ENCODE measurements at regions not wholly inside any gene's neighbourhood (a gene's known extent, or its start where the extent isn't known, plus 50 kb on each side); places are given as distances from the start of the nearest gene placed in this dataset.

DNA sequence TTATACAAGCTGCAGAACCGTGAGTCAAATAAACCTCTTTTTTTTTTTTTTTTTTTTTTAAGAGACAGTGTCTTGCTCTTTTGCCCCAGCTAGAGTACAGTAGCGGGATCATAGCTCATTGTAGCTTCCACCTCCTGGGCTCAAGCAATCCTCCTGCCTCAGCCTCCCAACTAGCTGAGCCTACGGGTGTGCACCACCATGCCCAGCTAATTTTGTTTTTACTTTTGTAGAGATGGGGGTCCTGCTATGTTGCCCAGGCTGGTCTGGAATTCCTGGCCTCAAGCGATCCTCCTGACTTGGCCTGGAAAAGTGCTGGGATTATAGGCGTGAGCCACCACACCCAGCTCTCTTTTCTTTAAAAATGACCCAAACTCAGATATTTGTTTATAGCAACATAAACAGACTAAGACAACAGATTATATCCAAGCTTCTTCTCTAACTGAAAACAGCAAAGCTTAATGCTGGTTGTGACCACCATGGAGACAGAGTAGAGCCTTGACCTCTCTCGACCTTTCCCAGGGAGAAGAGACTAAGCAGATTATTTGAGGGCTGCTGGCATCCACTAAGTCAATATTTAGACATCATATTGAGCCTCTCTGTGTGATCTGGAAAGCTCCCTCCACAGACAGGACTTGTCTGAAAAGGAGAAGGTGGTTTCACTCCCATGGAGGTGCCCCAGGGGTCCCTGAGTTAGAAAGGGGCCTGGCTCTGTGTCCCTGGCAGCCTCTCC lies 150.0 kb downstream of the KCTD15 start:
- DNase-seq (ENCODE audit: low spot score) (no peak), FAIRE-seq (no peak)

DNA sequence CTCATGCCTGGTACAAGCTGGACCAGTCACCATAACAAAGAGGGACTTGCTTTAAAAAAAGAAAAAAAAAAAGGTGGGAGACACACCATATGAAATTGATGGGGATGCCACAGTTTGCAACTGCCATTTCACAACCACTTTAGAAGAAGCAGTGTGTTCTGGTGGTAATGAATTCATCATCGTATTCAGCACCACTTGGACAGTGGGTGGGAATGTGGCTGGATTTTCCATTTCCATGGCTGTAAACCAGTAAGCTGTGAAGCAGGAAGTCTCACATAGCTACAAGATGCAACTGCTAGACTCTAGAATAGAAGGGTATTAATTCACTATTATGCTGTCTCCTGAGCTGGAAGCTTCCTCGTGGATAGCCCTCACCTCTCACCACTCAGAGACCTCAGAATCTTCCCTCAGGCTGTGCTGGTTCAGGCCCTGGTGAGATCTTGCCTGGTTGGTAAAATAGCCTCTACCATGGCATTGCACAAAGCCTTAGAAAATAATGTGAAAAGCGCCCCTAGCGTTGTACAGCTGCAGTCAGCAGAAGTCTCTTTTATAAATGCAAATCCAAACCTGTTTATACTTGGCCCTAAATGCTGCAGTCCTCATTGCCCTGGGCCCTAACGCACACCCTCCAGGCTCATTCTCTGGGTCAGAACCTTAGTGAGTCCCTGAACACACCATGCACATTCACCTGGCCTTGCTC lies 150.7 kb downstream of the KCTD15 start:
- DNase-seq (ENCODE audit: low spot score) (no peak), FAIRE-seq (no peak)

DNA sequence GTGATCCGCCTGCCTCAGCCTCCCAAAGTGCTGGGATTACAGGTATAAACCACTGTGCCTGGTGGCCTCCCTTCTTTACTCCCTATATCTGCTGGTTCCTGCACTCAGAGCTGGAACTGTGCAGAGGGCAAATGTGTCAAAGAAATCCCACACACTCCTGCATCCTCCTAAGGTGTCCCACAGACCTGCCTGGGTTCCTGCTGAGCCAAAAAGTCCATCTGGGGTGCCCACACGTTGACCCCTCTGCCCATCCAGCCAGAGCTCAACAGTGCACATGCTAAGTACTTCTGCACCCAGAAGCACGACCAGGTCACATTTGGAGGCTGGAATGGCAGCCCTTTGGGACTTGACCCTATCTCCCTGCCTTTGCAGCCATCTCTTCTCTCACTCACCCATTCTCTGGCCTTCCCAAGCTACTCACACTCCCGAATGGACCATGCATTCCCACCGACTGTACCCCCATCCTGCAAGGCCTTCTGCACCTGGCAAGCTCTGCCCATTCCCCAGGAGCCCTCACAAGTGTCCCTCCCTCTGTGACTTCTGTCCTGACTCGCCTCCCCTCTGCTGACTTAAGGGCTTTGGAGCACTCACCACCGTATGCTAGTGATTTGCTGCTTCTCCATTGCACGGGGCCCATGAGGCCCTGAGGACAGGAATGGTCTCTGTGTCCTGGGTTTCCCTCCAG lies 152.1 kb downstream of the KCTD15 start:
- FAIRE-seq: no peak
- DNase-seq (ENCODE audit: low spot score): no peak

DNA sequence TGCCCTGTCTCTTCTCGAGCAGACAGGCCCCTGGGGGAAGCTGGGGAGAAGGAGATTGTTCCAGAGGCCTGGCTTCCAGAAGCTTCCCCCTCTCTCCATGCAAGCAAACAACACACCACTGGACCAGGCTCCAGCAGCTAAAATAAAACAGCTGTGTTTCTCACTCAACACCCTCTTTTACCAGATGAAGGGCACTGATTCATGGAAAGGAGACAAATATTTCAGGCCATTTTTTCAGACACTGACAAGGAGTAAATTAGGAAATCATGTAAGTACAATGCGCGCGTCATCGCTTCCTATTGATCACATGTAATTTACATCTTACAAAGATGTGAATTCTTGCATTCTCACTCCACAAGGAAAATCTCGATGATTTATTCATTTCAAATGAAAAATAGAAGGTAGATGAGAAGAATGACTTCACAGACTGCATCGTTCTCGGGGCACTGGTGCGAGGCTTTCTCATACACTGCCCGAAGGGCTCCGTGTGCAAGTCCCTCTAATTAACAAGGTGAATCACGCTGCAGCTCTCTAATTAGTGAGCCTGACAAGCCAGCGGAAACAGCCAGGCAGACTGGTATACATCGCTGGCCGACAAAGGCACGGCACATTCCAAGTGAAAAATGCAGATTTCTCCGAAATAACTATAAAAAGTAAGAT lies 153.6 kb downstream of the KCTD15 start:
- FAIRE-seq: no peak
- no peak for DNase-seq (ENCODE audit: low spot score)

DNA sequence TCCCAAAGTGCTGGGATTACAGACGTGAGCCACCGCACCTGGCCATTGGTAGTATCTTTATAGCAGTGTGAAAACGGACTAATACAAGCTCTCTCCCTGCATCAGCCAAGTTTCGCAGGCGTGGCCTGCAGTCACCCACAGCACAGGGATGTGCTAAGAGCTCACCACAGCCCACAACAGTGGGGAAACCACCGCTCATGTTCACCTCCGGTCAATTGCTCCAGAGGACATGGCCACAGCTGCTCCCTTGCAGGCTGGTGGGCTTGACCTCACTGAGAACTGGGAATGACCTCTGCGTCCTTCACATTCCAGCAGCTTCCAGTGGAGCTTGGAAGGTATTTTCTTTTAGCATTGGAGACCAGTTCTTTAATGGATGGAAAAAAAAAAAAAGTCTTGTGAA lies 156.4 kb downstream of the KCTD15 start:
- FAIRE-seq (no peak), DNase-seq (ENCODE audit: low spot score) (no peak)

DNA sequence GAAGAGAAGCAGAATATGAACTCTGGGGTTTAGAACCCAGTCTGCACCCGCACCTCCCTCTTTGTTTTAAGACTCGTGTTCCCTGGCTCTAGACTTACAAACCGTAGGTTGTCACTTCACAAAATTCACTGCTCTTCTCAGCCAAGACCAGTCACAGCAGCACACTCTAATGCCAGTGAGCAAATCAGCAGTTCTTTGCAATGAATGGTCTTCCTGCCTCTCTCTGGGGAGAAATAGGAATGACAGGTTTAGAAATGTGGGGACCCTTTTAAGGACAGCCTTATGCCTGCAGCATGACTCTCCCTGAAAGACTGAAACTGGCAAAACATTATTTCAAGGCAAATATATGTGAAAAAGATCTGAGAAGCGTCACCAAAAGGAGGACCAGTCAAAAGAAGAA lies 156.9 kb downstream of the KCTD15 start:
- DNase-seq (ENCODE audit: low spot score): no peak
- no peak for FAIRE-seq

DNA sequence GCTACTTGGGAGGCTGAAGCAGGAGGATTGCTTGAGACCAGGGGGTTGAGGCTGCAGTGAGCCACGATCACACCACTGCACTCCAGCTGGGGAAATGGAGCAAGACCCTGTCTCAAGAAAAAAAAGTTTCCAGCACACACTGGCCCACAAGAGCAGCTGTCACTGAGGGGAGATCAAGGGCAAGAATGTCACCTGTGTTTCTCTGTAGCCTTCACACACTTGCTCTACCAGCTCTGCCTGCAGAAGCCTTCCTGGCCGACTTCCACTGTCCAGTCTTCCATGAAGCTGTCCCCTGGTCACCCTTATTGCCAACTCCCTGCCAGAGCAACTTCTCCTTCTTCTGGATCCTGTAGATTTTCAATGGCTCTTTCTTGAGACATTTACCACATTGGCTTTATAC lies 158.0 kb downstream of the KCTD15 start:
- no peak for DNase-seq (ENCODE audit: low spot score)
- no peak for FAIRE-seq

DNA sequence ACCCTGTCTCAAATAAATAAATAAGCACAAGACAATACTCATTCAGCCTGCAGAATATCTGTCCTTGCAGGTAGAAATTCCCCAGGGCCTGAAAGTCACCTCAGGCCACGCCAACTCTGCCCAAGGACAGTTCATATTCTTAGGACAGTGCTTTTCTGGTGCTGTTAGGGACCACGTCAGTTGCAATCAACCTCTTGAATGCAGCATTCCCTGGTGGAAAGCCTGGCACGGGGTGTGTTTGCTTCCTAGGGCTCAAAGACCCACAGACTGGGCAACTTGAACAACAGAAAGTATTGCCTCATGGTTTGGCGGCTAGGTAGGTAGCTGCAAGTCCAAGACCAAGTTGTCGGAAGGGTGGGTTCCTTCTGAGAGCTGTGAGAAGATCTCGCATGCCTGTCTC lies 160.3 kb downstream of the KCTD15 start:
- FAIRE-seq: no peak
- no peak for DNase-seq (ENCODE audit: low spot score)

DNA sequence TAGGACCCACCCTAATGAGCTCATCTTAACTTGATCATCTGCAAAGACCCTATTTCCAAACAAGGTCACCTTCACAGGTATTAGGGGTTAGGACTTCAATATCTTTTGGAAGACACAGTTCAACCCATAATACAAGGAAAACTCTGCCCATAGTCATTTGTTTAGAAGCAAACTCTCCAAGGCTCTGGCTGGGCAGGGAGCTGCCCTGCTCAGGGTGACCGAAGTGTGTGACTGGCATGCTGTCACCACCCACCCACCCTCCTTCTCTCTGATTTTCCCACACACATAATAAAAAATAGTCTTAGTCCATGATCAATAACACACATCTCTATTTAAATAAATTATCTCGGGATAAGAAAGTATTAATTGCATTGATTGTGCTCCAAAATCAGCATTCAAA lies 161.1 kb downstream of the KCTD15 start:
- DNase-seq (ENCODE audit: low spot score) (no peak), FAIRE-seq (no peak)

DNA sequence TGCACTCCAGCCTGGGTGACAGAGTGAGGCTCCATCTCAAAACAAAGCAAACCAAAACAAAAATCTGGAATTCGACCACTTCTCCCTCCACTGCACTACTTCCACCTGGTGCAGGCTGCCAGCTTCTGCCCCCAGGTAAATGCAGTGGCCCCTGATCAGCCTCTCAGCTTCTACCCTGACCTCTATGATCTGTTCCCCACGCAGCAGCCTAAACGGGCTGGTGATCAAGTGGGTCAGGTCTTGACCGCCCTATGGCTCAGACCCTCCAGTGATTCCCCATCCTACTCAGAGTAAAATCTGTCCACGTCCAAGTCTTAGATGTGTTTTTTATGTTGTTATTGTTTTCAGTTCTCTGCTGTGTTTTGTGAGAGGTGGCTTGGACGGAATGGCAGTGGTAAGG lies 163.9 kb downstream of the KCTD15 start:
- DNase-seq (ENCODE audit: low spot score): no peak
- FAIRE-seq: no peak

DNA sequence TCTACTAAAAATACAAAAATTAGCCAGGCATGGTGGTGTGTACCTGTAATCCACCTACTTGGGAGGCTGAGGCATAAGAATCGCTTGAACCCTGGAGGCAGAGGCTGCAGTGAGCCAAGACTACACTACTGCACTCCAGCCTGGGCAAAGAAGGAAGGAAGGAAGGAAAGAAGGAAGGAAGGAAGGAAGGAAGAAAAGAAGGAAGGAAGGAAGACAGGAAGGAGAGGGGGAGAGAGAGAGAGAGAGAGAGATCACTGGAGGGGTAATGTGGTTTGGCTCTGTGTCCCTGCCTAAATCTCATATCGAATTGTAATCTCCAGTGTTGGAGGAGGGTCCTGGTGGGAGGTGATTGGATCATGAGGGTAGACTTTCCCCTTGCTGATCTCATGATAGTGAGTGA lies 165.5 kb downstream of the KCTD15 start:
- FAIRE-seq (no peak), DNase-seq (ENCODE audit: low spot score) (no peak)

DNA sequence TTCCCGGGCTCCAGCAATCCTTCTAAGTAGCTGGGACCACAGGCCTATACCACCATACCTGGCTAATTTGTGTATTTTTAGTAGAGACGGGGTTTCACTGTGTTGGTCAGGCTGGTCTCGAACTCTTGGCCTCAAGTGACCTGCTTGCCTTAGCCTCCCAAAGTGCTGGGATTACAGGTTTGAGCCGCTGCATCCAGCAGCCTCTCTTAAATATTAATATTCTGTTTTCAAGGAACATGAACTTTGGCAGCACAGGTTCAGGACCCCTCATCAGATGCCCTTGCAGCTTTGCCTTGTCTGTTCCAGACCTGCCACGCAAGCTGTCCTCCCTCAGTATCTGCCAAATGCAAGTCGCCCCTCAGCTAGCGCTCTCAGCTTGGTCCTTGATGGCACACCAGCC lies 166.8 kb downstream of the KCTD15 start:
- FAIRE-seq: no peak
- no peak for DNase-seq (ENCODE audit: low spot score)

DNA sequence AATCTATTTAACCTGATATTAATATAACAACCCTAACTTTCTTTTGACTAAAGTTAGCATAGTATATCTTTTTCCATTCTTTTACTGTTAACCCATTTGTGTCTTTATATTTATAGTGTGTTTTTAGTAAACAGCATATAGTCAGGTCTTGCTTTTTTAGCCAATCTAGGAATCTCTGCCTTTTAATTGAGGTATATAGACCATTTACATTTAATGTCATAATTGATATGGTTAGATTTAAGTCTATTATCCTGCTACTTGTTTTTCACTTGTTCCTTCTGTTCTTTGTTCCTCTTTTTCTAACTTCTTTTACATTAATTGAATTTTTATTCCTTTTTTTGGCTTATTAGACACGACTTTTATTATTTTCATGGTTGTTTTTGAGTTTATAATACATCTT lies 174.4 kb downstream of the KCTD15 start:
- DNase-seq (ENCODE audit: low spot score): no peak
- FAIRE-seq: no peak

DNA sequence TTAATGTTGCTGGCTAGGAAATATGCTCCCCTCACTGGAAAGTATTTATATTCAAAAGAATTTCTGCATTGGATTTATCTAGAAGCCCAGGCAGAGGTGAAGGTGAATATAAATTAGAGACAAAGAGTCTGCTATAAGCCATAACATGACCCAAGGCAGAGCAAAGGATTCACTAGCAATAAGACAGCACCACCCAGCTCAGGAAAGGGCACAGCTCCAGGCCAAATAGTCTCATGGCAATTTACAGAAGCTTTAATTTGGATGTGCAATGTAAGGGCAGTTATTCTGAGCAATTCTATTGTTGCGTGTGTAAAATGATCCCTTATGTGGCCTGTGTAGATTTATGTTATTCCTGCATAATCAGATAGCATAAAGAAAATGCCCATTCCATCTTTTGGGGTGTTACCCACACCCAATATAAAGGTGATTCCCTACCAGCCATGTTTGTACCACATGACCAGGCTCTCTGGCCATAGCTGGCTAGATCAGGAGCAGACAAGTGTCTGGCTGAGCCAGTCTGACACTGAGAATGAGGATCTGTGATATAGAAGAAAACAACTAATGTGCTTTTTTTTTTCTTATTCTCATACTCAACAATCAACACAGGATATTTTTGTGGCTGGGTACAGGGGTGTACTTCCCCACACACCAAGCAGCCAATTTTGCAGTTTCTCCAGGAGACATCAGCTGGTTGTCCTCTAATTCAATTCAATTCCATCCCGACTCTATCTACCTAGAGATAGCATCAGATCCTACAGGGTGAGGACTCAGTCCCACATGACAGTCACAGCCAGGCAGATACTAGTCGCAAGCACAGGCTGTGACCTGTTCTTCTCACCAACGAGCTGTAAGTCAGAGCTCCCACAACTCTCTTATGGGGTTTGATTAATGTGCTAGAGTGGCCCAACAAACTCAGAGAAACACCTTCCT lies 181.4 kb downstream of the KCTD15 start:
- DNase-seq (ENCODE audit: low spot score) (no peak), FAIRE-seq (no peak)

DNA sequence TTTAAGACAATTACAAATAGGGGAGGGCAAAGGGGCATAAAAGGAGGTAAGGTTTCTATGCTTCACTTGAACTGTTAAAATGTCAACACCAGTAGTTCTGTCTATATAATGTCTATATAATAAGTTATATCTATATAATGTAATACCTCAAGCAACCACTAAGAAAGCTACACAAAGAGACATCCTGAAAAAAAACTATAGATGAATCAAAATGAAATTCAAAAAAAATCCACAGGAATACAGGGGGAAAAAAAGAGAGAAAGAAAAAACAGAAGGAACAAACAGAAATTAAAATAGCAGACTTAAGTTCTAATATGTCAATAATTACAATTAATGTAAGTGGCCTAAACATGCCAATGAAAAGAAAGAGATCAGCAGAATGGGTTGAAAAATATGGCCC lies 186.0 kb downstream of the KCTD15 start:
- no peak for FAIRE-seq

DNA sequence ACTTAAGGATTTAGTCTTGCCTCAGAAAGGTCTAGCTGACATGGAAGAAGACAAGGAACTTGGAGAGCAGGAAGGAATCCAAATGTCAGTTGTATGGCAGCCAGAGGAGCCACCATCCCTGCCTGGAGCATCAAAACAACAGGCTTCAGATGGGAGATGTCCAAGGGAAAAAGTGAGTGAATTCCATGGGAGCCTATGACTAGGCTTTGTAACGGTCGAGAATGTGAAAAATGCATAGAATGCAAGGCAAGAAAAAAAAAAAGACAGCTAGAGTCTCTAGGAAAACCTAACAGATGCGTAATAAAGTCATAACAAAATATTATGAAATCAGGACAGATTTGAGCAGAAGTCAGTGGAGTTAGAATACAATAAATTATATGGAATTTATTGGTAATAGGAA lies 183.7 kb upstream of the LSM14A start:
- no peak for FAIRE-seq
- DNase-seq (ENCODE audit: low spot score): no peak

More for the DNA sequence above, 186.0 kb downstream of the KCTD15 start:
- no peak for DNase-seq (ENCODE audit: low spot score)

DNA sequence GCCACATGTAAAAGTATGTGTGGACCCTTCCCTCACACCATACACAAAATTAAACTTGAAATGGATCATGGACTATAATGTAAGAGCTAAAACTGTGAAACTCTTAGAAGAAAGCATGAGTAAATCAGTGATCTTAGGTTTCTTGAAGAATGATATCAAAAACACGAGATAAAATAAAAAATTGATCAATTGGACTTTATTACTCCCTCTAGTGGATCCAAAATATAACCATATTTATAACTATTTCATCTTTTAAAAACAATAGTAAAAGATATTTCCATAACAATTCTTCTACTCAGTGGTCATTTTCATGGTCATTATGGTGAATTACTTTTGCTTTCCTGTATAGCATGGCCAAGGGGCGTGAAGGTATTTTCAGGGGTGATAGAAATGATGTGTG lies 174.6 kb upstream of the LSM14A start:
- FAIRE-seq (no peak), DNase-seq (ENCODE audit: low spot score) (no peak)

DNA sequence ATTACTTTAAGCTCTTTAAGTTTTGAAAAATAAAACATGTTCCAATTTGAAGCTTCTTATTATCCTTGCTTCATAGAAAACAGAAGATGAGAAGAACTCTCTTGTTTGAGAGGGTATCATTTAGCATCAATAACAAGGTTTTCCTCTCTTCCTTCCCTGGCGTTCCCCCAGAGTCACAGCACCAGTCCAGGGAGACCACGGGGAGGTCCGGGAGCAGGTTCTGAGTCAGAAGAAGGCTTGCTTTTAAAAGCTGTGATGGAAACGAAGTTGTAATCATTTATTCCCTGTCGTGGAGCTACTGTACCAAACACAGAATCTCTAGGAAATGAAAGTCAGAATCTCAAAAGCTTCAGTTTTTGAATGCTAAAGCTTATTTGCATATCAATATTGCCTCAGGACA lies 174.0 kb upstream of the LSM14A start:
- peak; percentile 17 for DNase-seq (ENCODE audit: low spot score)
- no peak for FAIRE-seq

DNA sequence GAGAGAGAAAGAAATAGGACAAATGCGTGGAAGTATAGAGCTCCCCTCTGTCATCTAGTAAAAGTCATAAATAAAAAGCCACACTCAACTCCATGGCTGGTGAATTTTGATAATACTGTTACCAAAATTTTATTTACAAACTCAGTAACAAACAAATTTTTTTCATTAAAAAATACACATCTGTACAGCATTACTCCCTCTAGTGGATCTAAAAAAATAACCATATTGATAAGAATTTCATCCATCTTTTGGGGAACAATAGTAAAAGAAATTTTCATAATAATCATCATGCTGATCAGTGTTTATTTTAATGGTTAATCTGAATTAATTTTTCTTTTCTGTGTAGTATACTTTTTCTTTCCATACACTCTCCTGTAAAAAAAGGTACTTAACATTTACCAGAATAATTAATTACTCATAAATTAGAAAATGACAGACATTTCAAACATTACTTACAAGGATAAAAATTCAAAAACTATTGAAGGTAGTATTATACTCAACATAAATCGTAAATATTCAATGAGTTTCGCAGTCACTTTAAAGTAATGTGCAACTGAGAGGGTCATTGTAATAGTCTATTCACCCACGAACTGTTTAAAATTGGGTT lies 173.5 kb upstream of the LSM14A start:
- no peak for DNase-seq (ENCODE audit: low spot score)
- no peak for FAIRE-seq

DNA sequence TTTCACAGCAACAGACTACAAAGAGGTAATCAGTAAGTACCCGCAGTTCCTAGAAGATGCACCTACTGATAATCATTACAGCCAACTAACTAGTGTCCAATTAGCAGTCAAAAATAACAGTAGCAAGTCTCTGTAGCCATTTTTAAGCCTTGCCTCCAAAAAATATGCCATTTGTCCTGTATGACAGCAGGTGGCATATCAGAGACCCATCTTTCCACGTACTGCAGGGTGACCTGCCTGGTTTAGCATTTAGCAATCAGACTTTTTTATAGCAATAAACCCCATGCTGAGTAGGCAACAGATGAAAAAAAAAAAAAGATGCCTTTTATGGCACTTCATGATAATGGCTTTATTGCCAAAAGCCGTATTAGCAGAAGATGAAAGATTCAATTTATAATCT lies 155.3 kb upstream of the LSM14A start:
- no peak for FAIRE-seq
- DNase-seq (ENCODE audit: low spot score): no peak

DNA sequence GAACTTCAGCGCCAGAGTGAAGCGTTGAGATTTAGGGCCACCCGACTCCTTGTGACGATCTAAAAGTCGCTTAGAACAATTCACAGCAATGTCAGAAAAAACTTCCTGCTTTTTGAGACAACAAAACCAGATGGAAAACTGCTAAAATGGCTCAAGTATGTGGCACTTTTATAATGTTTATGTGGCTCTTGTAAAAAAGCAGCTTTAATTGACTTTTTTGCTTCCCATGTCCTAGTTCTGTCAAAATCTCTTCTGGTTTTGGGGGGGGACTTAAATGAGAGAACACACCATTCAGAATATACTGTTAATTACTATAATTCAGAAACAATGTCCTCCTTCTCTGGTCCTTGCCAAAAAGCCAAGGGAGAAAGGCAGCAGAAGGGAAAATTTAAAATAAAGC lies 154.7 kb upstream of the LSM14A start:
- no peak for FAIRE-seq
- DNase-seq (ENCODE audit: low spot score): no peak

Data from urothelium cell line (cell line).